Lung (tissue), 11 donors: ENCODE measurements at regions not wholly inside any gene's neighbourhood (a gene's known extent, or its start where the extent isn't known, plus 50 kb on each side); places are given as distances from the start of the nearest gene placed in this dataset.

Experiments used
- ATAC-seq: fragments of 200-7000 bp; cut with Tn5 transposase; one replicate; pipeline ENCODE4 v1.9.1; 2020; ENCODE audit warnings: moderate number of reproducible peaks; ENCODE audit not compliant: insufficient read depth, low FRiP score
- DNase-seq, 3 donors: peaks; one replicate each; pipeline ENCODE4 v3.0.0-alpha.2; 2013 to 2017
- H3K27ac ChIP-seq, 2 donors: one replicate each; pipeline ENCODE4 v1.5.1; 2013; ENCODE audit warnings: mild to moderate bottlenecking in 2 of 2, moderate library complexity in 2 of 2, control low read depth in 1 of 2, inconsistent platforms in 1 of 2, low read depth in 1 of 2, low read length in 1 of 2
- H3K27me3 ChIP-seq, 3 donors: one replicate each; pipeline ENCODE4 v1.5.1; 2013; ENCODE audit warnings: low read length in 2 of 3; ENCODE audit not compliant: control insufficient read depth in 3 of 3, insufficient read depth in 3 of 3
- H3K36me3 ChIP-seq, 4 donors: one replicate each; pipeline ENCODE4 v1.5.1; 2013; ENCODE audit warnings: low read length in 4 of 4, mild to moderate bottlenecking in 1 of 4, moderate library complexity in 1 of 4; ENCODE audit not compliant: control insufficient read depth in 4 of 4, insufficient read depth in 4 of 4
- H3K4me1 ChIP-seq, 5 donors: one replicate each; pipeline ENCODE4 v1.5.1; 2013; ENCODE audit warnings: low read length in 5 of 5, mild to moderate bottlenecking in 2 of 5, moderate library complexity in 1 of 5; ENCODE audit not compliant: control insufficient read depth in 5 of 5, insufficient read depth in 5 of 5
- H3K4me3 ChIP-seq: one replicate; pipeline ENCODE4 v1.5.1; 2013; ENCODE audit warnings: mild to moderate bottlenecking, control low read depth, moderate library complexity
- H3K9ac ChIP-seq, 2 donors: one replicate each; pipeline ENCODE4 v1.5.1; 2013; ENCODE audit warnings: low read length in 2 of 2, control low read depth in 1 of 2; ENCODE audit not compliant: insufficient read depth in 1 of 2
- H3K9me3 ChIP-seq, 4 donors: one replicate each; pipeline ENCODE4 v1.5.1; 2013; ENCODE audit warnings: low read length in 3 of 4, mild to moderate bottlenecking in 1 of 4, moderate library complexity in 1 of 4; ENCODE audit not compliant: control insufficient read depth in 4 of 4, insufficient read depth in 3 of 4
- CTCF ChIP-seq: IDR thresholded peaks from 2 replicates; pipeline ENCODE4 v1.5.1; 2012; ENCODE audit warnings: mild to moderate bottlenecking; ENCODE audit errors: control extremely low read depth, extremely low read depth
- WGBS, 2 donors: extraction: QIAGEN DNeasy Blood & Tissue Kit; methylation state at CpG; one replicate each; pipeline ENCODE4 v1.1.7; 2013; 5-methylcytosine and 5-hydroxymethylcytosine counted together
- donor health status: control.
- donor health status: control.
- donor health status: Bipolar disorder and iron deficiency.
- donor health status: healthy.
- donor health status: DM: yes; HTN: yes; CAD: no.

GRCh38 chr5:164000819-164001218 is 495.4 kb downstream of the MAT2B start:
- no peak overlapping the region for H3K27ac ChIP-seq
- H3K9me3 ChIP-seq: no peaks in the 10 kb centered on the region
- no peak for ATAC-seq
- no peak for TF ChIP-seq CTCF
- WGBS, 2 donors: 85 to 93% methylated on average over 3 of the region's 3 CpGs
- no peaks in the 10 kb centered on the region for H3K27me3 ChIP-seq
- no peak overlapping the region for H3K9ac ChIP-seq
- H3K4me3 ChIP-seq: no peak overlapping the region
- no peaks in the 10 kb centered on the region for H3K36me3 ChIP-seq
- DNase-seq: no peak
- H3K4me1 ChIP-seq: no peaks in the 10 kb centered on the region

GRCh38 chr5:164002214-164002613 is 496.8 kb downstream of the MAT2B start:
- DNase-seq (peak in 1 of 3 donors; percentile 21), ATAC-seq (no peak)
- Histone ChIP-seq H3K27ac (no peak overlapping the region), H3K4me1 (no peaks in the 10 kb centered on the region), H3K36me3 (no peaks in the 10 kb centered on the region), H3K27me3 (no peaks in the 10 kb centered on the region), H3K9ac (no peak overlapping the region), H3K4me3 (no peak overlapping the region), H3K9me3 (no peaks in the 10 kb centered on the region)
- 57 to 63% methylated on average over 3 of the region's 3 CpGs for WGBS, 2 donors
- no peak for TF ChIP-seq CTCF

- Histone ChIP-seq H3K36me3 (no peaks in the 10 kb centered on the region), H3K4me1 (no peaks in the 10 kb centered on the region), H3K27me3 (no peaks in the 10 kb centered on the region), H3K9me3 (no peaks in the 10 kb centered on the region), H3K4me3 (no peak overlapping the region), H3K27ac (no peak overlapping the region), H3K9ac (no peak overlapping the region)
- 81 to 92% methylated on average over 3 of the region's 3 CpGs for WGBS, 2 donors
- no peak for TF ChIP-seq CTCF
- ATAC-seq (no peak), DNase-seq (no peak)
Measured at GRCh38 chr5:164002628-164003027, 497.2 kb downstream of the MAT2B start.

- no peaks in the 10 kb centered on the region for H3K4me1 ChIP-seq
- H3K36me3 ChIP-seq: no peaks in the 10 kb centered on the region
- H3K9me3 ChIP-seq: no peaks in the 10 kb centered on the region
- no peak for ATAC-seq
- no peak overlapping the region for H3K4me3 ChIP-seq
- 92 to 96% methylated on average over 1 of the region's 1 CpG for WGBS, 2 donors
- H3K27ac ChIP-seq: no peak overlapping the region
- no peak overlapping the region for H3K9ac ChIP-seq
- no peaks in the 10 kb centered on the region for H3K27me3 ChIP-seq
- TF ChIP-seq CTCF: no peak
- no peak for DNase-seq
Measured at GRCh38 chr5:164005071-164005470, 499.7 kb downstream of the MAT2B start.
